NT2/D1 (cell line): ENCODE measurements at regions not wholly inside any gene's neighbourhood (a gene's known extent, or its start where the extent isn't known, plus 50 kb on each side); places are given as distances from the start of the nearest gene placed in this dataset.

Experiments
- DNase-seq: peaks from one replicate; pipeline ENCODE4 v3.0.0-alpha.2; 2011; ENCODE audit warnings: low read depth, low spot score
- H3K27me3 ChIP-seq: 2 replicates; pipeline ENCODE4 v1.6.0; 2011; ENCODE audit warnings: mild to moderate bottlenecking; ENCODE audit not compliant: insufficient read length, insufficient read depth
- H3K36me3 ChIP-seq: 2 replicates; pipeline ENCODE4 v1.6.1; 2011; ENCODE audit warnings: mild to moderate bottlenecking, low read length, mixed read lengths; ENCODE audit not compliant: insufficient read depth, insufficient read length
- H3K4me1 ChIP-seq: 2 replicates; pipeline ENCODE4 v1.5.1; 2011; ENCODE audit not compliant: insufficient read depth, insufficient read length
- H3K4me3 ChIP-seq: 2 replicates; pipeline ENCODE4 v1.5.1; 2011; ENCODE audit warnings: low read depth; ENCODE audit not compliant: insufficient read length
- H3K9ac ChIP-seq: 2 replicates; pipeline ENCODE4 v1.6.0; 2011; ENCODE audit warnings: low read depth; ENCODE audit not compliant: insufficient read length
- H3K9me3 ChIP-seq: 2 replicates; pipeline ENCODE4 v1.5.1; 2011; ENCODE audit warnings: mild to moderate bottlenecking, low read length; ENCODE audit not compliant: insufficient read depth
- SUZ12 ChIP-seq: IDR thresholded peaks from 2 replicates; pipeline ENCODE4 v1.6.1; 2011; ENCODE audit not compliant: insufficient read length, insufficient read depth; ENCODE audit errors: extremely low read depth
- YY1 ChIP-seq: IDR thresholded peaks from 2 replicates; pipeline ENCODE4 v1.6.1; 2011; ENCODE audit not compliant: insufficient read length, insufficient read depth
- ZNF274 ChIP-seq: IDR thresholded peaks from 2 replicates; pipeline ENCODE4 v1.6.1; 2011; ENCODE audit warnings: mild to moderate bottlenecking, low read depth, low read length

- Histone ChIP-seq H3K9me3 (peaks cover 13% of the 10 kb centered on the region), H3K27me3 (no peaks in the 10 kb centered on the region), H3K9ac (no peak overlapping the region), H3K4me3 (no peak overlapping the region), H3K4me1 (peaks cover 10% of the 10 kb centered on the region), H3K36me3 (no peaks in the 10 kb centered on the region)
- DNase-seq: no peak
- no peak for TF ChIP-seq ZNF274
- no peak for TF ChIP-seq YY1
- TF ChIP-seq SUZ12: no peak
Measured at GRCh38 chr22:48309115-48309705, 1518.5 kb downstream of the BRD1 start.

DNA sequence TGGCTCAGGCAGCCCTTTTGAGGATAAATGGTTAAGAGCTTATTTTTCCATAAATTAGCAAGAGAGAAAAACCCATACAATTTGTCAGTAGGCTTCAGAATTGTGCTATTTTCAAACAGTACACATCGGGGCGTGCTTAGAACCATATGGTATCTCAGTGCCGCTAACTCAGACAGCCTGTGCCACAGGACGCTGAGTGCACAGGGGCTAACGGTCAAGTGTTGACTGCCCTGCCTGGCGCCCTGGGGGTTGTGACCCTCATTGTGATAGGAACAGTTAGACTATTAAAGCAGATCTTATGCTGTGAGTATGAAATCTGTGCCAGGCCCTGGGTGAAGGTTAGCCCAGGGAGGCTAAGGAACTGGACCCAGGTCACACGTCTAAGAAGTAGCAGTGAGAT lies 1519.7 kb downstream of the BRD1 start:
- TF ChIP-seq YY1 (no peak), ZNF274 (no peak), SUZ12 (no peak)
- Histone ChIP-seq H3K27me3 (no peaks in the 10 kb centered on the region), H3K4me1 (peaks cover 10% of the 10 kb centered on the region), H3K36me3 (no peaks in the 10 kb centered on the region), H3K4me3 (no peak overlapping the region), H3K9ac (no peak overlapping the region), H3K9me3 (peaks cover 13% of the 10 kb centered on the region)
- DNase-seq: no peak

DNA sequence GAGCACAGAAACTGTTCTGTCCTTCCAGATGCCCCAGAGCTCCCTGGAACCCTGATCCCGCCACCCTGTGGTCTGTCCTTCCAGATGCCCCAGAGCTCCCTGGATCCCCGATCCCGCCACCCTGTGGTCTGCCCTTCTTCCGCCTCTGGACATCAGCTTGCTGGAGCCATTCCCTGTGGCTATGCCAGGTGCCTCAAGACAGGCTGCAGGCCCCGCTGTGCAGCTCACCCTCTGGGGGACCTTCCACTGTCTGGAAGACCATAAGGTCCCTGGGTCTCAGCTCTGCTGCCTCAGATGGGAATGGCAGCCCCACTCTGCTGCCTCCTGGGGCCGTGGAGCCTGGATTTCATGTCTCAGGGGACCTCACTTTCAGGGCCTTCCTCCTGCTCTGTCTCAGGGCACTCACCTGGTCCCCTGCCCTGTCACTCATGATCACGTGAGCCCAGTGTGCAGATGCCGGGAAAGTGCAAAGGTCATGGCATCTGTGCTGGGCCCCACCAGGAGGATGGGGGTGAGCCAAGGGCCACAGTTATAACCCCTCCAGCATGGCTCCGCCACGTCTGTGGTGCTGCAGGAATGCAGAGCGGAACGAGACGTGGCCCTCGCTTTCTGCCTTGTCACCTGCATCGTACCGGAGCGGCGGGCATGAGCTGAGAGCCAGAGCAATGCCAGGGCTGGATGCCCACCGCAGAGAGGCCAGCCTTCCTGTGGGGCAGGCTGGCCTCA lies 1520.7 kb downstream of the BRD1 start:
- no peak for TF ChIP-seq ZNF274
- no peak for TF ChIP-seq YY1
- no peak for TF ChIP-seq SUZ12
- H3K4me3 ChIP-seq: no peak overlapping the region
- H3K9ac ChIP-seq: no peak overlapping the region
- DNase-seq: no peak
- H3K9me3 ChIP-seq: peaks cover 4% of the 10 kb centered on the region
- H3K4me1 ChIP-seq: peaks cover 10% of the 10 kb centered on the region
- no peaks in the 10 kb centered on the region for H3K27me3 ChIP-seq
- H3K36me3 ChIP-seq: no peaks in the 10 kb centered on the region

GRCh38 chr22:48306284-48306683 lies 1521.4 kb downstream of the BRD1 start:
- H3K4me3 ChIP-seq: no peak overlapping the region
- H3K9ac ChIP-seq: no peak overlapping the region
- no peaks in the 10 kb centered on the region for H3K36me3 ChIP-seq
- DNase-seq: no peak
- peaks cover 10% of the 10 kb centered on the region for H3K4me1 ChIP-seq
- H3K27me3 ChIP-seq: no peaks in the 10 kb centered on the region
- H3K9me3 ChIP-seq: no peaks in the 10 kb centered on the region
- TF ChIP-seq YY1 (no peak), SUZ12 (no peak), ZNF274 (no peak)

- Histone ChIP-seq H3K9me3 (no peaks in the 10 kb centered on the region), H3K4me3 (no peak overlapping the region), H3K27me3 (no peaks in the 10 kb centered on the region), H3K4me1 (peaks cover 9% of the 10 kb centered on the region), H3K9ac (no peak overlapping the region), H3K36me3 (no peaks in the 10 kb centered on the region)
- no peak for DNase-seq
- TF ChIP-seq ZNF274: no peak
- no peak for TF ChIP-seq YY1
- TF ChIP-seq SUZ12: no peak
Measured at GRCh38 chr22:48305726-48306235, 1521.9 kb downstream of the BRD1 start.

DNA sequence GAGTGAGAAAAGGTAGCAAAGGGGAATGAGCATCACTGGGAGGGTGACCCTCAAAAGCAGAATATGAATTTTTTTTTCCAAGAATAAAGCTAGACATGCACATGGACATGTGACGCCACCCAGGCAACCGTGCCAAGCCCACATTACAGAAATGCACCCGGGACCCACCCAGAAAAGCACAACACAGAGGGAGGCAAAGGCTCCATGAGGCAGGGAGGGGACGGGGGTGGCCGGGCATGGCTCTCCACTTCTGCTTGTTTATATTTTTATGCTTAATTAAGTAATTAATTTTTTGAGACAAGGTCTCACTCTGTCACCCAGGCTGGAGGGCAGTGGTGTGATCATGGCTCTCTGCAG lies 1524.3 kb downstream of the BRD1 start:
- no peak for DNase-seq
- Histone ChIP-seq H3K27me3 (no peaks in the 10 kb centered on the region), H3K9me3 (no peaks in the 10 kb centered on the region)

GRCh38 chr22:48302657-48303368 lies 1524.9 kb downstream of the BRD1 start:
- Histone ChIP-seq H3K36me3 (no peaks in the 10 kb centered on the region), H3K9me3 (no peaks in the 10 kb centered on the region), H3K4me1 (peaks cover 4% of the 10 kb centered on the region), H3K4me3 (no peak overlapping the region), H3K27me3 (no peaks in the 10 kb centered on the region), H3K9ac (no peak overlapping the region)
- no peak for TF ChIP-seq YY1
- TF ChIP-seq SUZ12: no peak
- no peak for TF ChIP-seq ZNF274
- DNase-seq: no peak

More for the DNA sequence above, 1524.3 kb downstream of the BRD1 start:
- no peak for TF ChIP-seq SUZ12
- TF ChIP-seq YY1: no peak
- no peak for TF ChIP-seq ZNF274
- no peak overlapping the region for H3K4me3 ChIP-seq
- no peak overlapping the region for H3K9ac ChIP-seq
- H3K36me3 ChIP-seq: no peaks in the 10 kb centered on the region
- peaks cover 4% of the 10 kb centered on the region for H3K4me1 ChIP-seq
